Mucosa of rectum (tissue), 2 donors: ENCODE measurements at regions not wholly inside any gene's neighbourhood (a gene's known extent, or its start where the extent isn't known, plus 50 kb on each side); places are given as distances from the start of the nearest gene placed in this dataset.

Experiments
- H3K27ac ChIP-seq, 2 donors: one replicate each; pipeline ENCODE4 v1.7.0; 2013; ENCODE audit warnings: inconsistent platforms in 2 of 2, low read depth in 2 of 2, low read length in 2 of 2
- H3K27me3 ChIP-seq, 2 donors: one replicate each; pipeline ENCODE4 v1.7.0; 2013; ENCODE audit warnings: low read length in 2 of 2; ENCODE audit not compliant: control insufficient read depth in 2 of 2, insufficient read depth in 2 of 2
- H3K36me3 ChIP-seq, 2 donors: one replicate each; pipeline ENCODE4 v1.7.0; 2013; ENCODE audit warnings: low read length in 2 of 2; ENCODE audit not compliant: control insufficient read depth in 2 of 2, insufficient read depth in 2 of 2
- H3K4me1 ChIP-seq, 2 donors: one replicate each; pipeline ENCODE4 v1.7.0; 2013; ENCODE audit warnings: low read length in 2 of 2, mild to moderate bottlenecking in 1 of 2; ENCODE audit not compliant: control insufficient read depth in 2 of 2, insufficient read depth in 2 of 2
- H3K4me3 ChIP-seq, 2 donors: one replicate each; pipeline ENCODE4 v1.7.0; 2013; ENCODE audit warnings: low read length in 2 of 2
- H3K9ac ChIP-seq, 2 donors: one replicate each; pipeline ENCODE4 v1.7.0; 2013; ENCODE audit warnings: low read length in 2 of 2, low read depth in 1 of 2, mild to moderate bottlenecking in 1 of 2
- H3K9me3 ChIP-seq, 2 donors: one replicate each; pipeline ENCODE4 v1.7.0; 2013; ENCODE audit warnings: low read length in 2 of 2; ENCODE audit not compliant: control insufficient read depth in 2 of 2
- donor health status: healthy.
- donor health status: Normal muscosa, but diverticular disease.

- H3K4me1 ChIP-seq, result no peaks in the 10 kb centered on the region
Observed at GRCh38 chr4:24089851-24090534, 200.1 kb upstream of the PPARGC1A start.

GRCh38 chr4:24080871-24081270, 191.0 kb upstream of the PPARGC1A start:
- H3K27ac ChIP-seq, result no peak overlapping the region
- H3K9ac ChIP-seq, result no peak overlapping the region
- no peaks in the 10 kb centered on the region for H3K36me3 ChIP-seq
- H3K4me3 ChIP-seq, result no peak overlapping the region
- no peaks in the 10 kb centered on the region for H3K9me3 ChIP-seq
- no peaks in the 10 kb centered on the region for H3K27me3 ChIP-seq
- H3K4me1 ChIP-seq, result no peaks in the 10 kb centered on the region

More at GRCh38 chr4:24089851-24090534, 200.1 kb upstream of the PPARGC1A start:
- Histone ChIP-seq H3K36me3 (no peaks in the 10 kb centered on the region), H3K4me3 (no peak overlapping the region), H3K9me3 (no peaks in the 10 kb centered on the region), H3K27me3 (no peaks in the 10 kb centered on the region), H3K27ac (no peak overlapping the region), H3K9ac (no peak overlapping the region)

GRCh38 chr4:24078347-24078962, 188.6 kb upstream of the PPARGC1A start:
- H3K27me3 ChIP-seq, result no peaks in the 10 kb centered on the region
- H3K27ac ChIP-seq, result no peak overlapping the region
- no peak overlapping the region for H3K9ac ChIP-seq
- no peaks in the 10 kb centered on the region for H3K4me1 ChIP-seq
- H3K4me3 ChIP-seq, result no peak overlapping the region
- H3K36me3 ChIP-seq, result no peaks in the 10 kb centered on the region
- H3K9me3 ChIP-seq, result no peaks in the 10 kb centered on the region

DNA sequence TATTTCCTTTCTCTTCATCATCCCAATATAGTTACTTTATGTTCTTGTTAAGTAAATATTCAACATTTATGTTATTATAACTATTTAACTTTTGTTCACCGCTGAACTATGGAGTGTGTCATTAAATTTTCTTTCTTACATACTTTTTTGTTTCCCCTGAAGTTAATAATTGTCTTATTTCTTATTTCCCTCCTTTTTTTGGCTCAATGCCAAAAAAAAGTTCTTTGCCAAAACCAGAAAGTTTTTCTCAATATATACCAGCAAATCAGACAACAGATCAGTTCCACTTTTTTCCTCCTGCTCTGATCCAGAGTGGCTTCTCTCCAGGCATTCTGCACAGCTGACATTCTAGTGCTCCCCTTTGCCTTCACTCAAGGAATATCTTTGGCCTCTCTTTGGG, 187.0 kb upstream of the PPARGC1A start:
- no peaks in the 10 kb centered on the region for H3K27me3 ChIP-seq
- H3K4me3 ChIP-seq, result no peak overlapping the region
- H3K9me3 ChIP-seq, result no peaks in the 10 kb centered on the region
- no peak overlapping the region for H3K9ac ChIP-seq
- H3K27ac ChIP-seq, result no peak overlapping the region
- no peaks in the 10 kb centered on the region for H3K4me1 ChIP-seq
- H3K36me3 ChIP-seq, result no peaks in the 10 kb centered on the region

DNA sequence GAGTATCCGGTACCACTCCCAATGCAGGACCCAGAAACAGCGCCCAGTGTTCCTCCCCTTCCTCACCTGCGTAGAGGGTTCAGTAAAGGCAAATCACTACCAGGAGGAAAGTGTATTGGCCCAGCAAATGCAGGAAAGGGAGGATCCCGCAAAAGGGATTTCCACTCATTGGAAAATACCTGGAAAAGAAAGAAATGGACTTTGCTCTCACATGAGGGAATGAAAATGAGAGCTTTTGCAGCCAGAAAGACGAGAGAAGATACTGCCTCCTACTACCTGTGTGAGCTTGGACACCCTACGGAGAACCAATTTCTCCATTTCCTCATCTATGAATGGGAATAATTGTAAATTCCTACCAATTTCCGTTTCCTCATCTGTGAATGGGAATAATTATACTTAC, 184.1 kb upstream of the PPARGC1A start:
- Histone ChIP-seq H3K27ac (no peak overlapping the region), H3K9ac (no peak overlapping the region), H3K27me3 (no peaks in the 10 kb centered on the region), H3K36me3 (no peaks in the 10 kb centered on the region), H3K4me1 (no peaks in the 10 kb centered on the region), H3K4me3 (no peak overlapping the region), H3K9me3 (no peaks in the 10 kb centered on the region)

DNA sequence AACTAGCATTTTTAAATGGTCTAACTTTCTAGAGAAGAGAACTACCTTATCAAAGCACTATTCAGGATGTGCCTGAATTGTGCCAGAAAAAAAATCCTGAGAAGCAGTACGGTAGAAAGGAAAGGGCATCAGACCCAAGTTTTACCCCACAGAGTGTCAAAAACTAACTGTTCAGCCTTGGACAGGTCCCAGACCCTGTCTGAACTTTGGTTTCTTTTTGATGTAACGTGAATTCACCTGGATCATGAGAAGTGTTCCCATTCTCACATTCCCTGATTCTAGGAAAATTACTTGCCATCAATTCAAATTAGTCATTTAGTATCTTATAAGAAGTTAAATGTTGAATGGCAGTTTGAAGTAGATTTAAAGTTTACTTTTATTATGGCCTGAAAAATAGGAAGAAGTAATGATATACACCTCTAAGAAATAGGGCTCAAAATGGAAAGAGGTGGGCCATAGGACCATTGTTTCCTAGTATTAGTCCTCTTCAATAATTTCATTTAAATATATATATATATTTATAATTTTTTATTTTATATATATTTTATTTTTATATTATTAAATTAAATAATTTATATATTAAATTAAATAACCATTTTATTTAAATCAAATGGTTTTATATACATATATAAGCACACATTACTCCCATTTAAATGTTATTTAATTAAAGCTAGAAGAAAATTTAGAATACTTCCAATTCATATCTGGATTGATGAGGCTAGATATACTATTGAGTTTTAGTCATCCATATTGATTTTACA, 181.9 kb upstream of the PPARGC1A start:
- no peak overlapping the region for H3K9ac ChIP-seq
- H3K4me3 ChIP-seq, result no peak overlapping the region
- no peaks in the 10 kb centered on the region for H3K9me3 ChIP-seq
- no peaks in the 10 kb centered on the region for H3K4me1 ChIP-seq
- H3K36me3 ChIP-seq, result no peaks in the 10 kb centered on the region
- no peaks in the 10 kb centered on the region for H3K27me3 ChIP-seq
- H3K27ac ChIP-seq, result no peak overlapping the region

DNA sequence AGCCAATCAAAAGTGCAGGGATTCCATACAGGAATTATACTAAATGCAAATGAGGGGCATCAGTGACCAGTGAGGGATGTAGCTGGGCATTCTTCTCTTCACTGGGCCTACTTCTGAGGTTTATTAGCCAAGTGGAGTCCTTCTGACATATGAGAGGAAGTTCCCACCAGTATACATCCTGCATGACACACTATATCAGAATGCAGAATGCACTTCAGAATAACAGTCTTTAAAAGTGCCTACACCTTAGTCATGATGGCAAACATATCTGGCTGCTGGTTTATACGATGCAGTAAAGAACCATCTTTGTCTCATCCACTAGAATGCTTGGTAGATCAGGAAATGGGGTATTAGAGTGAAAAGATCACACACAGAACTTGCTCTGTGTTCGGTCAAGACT, 180.3 kb upstream of the PPARGC1A start:
- Histone ChIP-seq H3K9ac (no peak overlapping the region), H3K36me3 (no peaks in the 10 kb centered on the region), H3K4me1 (no peaks in the 10 kb centered on the region), H3K9me3 (no peaks in the 10 kb centered on the region), H3K27ac (no peak overlapping the region), H3K27me3 (no peaks in the 10 kb centered on the region), H3K4me3 (no peak overlapping the region)

GRCh38 chr4:24067367-24068193, 177.7 kb upstream of the PPARGC1A start:
- H3K4me3 ChIP-seq, result no peak overlapping the region
- no peak overlapping the region for H3K27ac ChIP-seq
- no peaks in the 10 kb centered on the region for H3K36me3 ChIP-seq
- H3K27me3 ChIP-seq, result no peaks in the 10 kb centered on the region
- no peaks in the 10 kb centered on the region for H3K4me1 ChIP-seq
- no peaks in the 10 kb centered on the region for H3K9me3 ChIP-seq
- no peak overlapping the region for H3K9ac ChIP-seq

GRCh38 chr4:24065974-24066373, 176.1 kb upstream of the PPARGC1A start:
- Histone ChIP-seq H3K4me1 (no peaks in the 10 kb centered on the region), H3K4me3 (no peak overlapping the region), H3K9ac (no peak overlapping the region), H3K27me3 (no peaks in the 10 kb centered on the region), H3K9me3 (no peaks in the 10 kb centered on the region), H3K36me3 (no peaks in the 10 kb centered on the region), H3K27ac (no peak overlapping the region)

DNA sequence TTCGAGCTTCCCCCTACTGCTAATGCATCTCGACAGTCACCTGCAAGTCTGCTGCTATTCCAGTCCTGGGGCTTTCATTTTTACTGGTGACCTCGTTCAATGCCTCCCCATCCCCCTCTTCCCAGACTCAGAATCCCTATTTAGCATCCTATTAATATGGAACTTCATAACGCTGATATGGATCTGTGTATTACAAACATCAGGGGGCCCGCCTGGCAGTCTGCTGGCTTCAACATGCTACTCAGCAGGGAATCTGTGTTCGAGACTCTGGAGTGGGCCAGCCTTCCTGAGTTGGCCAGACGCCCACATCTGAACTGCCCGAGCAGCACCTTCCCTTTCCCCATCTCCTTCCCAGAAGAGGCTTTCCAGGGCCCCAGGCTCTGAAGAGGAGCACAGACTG, 173.9 kb upstream of the PPARGC1A start:
- no peak overlapping the region for H3K4me3 ChIP-seq
- H3K4me1 ChIP-seq, result no peaks in the 10 kb centered on the region

More for the DNA sequence above, 173.9 kb upstream of the PPARGC1A start:
- no peak overlapping the region for H3K27ac ChIP-seq
- H3K9ac ChIP-seq, result no peak overlapping the region
- no peaks in the 10 kb centered on the region for H3K27me3 ChIP-seq
- H3K36me3 ChIP-seq, result no peaks in the 10 kb centered on the region
- no peaks in the 10 kb centered on the region for H3K9me3 ChIP-seq
